GM08714 (cell line): ENCODE measurements at regions not wholly inside any gene's neighbourhood (a gene's known extent, or its start where the extent isn't known, plus 50 kb on each side); places are given as distances from the start of the nearest gene placed in this dataset.

Experiments
- H3K4me3 ChIP-seq: fragments of 200-500 bp; sonication (Bioruptor generic); 2 replicates; pipeline ENCODE4 v1.5.1; 2014; ENCODE audit warnings: mild to moderate bottlenecking, low read length, inconsistent platforms
- ZNF274 ChIP-seq: IDR thresholded peaks from 2 replicates; pipeline ENCODE4 v1.6.1; 2012; ENCODE audit warnings: mild to moderate bottlenecking, low read depth, low read length

DNA sequence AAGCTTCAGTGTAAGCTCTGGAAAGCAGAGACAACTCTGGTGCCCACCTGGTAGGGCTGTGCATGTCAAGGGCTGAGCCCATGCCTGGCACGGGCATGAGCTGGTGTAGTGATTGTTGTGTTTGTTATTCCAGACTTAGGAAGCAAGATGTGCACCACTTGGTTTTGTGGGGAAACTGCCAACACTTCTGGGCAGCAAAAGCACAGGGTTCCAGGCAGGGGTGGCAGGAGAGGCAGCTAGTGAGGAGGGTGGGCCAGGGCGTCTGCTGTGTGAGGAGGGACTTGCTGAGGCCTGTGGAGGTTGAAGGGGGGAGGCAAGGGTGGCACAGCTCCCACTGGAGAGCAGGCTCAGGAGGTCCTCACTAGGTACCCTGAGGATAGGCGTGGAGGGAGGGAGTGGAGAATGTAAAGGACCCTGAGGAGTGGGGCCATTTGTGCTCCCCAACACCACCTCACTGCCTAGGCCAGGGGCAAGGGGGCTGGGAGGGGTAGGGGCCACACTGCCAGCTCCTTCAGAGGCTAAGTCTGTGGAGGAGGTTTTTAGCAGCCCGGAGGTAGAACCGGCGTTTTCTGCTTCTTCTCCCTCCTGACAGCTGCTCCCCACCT, 104.0 kb upstream of the POU3F3 start:
- TF ChIP-seq ZNF274: no peak
- no peak overlapping the region for H3K4me3 ChIP-seq

- TF ChIP-seq ZNF274: no peak
- H3K4me3 ChIP-seq: no peak overlapping the region
Measured at GRCh38 chr2:104752504-104752903, 101.4 kb upstream of the POU3F3 start.

DNA sequence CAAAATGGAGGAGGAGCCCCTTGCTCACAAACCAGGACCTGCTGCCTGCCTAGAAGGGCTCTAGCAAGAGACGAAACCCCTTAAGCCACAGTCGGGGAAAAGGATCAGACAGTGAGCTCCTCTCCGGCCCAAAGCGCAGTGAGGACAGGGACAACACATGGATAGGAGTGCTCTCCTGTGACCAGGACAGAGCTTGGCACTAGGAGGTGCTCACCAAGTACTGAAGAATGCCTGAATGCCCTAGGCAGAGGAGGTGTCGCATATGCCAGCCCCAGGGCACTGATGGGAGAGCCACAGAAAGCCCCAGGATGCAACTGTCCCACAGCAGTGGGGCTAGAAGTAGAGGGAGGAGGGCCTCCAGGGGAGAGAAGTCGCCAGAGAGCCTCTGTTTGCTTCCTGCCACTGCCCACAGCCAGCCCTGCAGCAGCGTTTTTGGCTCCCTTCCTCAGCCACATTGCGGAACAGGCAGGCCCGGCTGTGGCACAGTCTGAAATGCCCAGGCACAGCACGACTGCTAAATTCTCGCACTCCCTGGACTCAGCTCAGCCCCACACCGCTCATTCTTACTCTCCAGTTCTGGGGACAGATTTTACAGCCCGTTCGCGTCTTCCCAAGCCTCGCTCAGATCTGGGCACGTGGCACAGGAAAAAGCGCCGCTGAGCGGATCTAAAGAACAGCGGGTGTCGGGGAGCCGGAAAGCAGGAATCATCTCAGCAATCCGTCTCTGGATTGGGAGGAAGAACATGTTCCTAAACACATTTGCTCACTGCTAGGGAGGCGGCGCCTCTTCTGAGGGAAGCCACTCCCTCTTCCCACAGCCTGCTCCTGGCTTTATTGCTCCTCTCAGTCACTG, 98.7 kb upstream of the POU3F3 start:
- no peak for TF ChIP-seq ZNF274
- H3K4me3 ChIP-seq: no peak overlapping the region

DNA sequence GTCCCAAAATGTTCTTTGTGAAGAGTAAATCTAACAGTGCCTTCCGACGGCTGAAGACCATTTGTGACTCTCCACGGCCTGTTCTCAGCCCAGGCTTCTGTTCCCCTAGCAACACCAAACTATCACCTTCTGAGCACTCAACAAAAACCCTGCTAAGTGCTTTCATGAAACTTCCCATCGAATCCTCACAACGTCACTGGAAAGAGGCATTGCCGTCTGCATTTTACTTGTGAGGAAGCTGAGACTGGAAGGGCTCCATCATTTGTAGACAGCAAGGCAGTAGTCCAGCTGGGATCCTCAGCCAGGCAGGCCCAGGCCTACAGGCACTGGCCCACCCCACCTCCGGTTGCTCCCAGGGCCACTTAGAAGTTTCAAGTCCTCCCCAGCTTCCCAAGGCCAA, 97.8 kb upstream of the POU3F3 start:
- H3K4me3 ChIP-seq: no peak overlapping the region
- no peak for TF ChIP-seq ZNF274

- TF ChIP-seq ZNF274: no peak
Measured at GRCh38 chr2:104757056-104757455, 96.9 kb upstream of the POU3F3 start.

DNA sequence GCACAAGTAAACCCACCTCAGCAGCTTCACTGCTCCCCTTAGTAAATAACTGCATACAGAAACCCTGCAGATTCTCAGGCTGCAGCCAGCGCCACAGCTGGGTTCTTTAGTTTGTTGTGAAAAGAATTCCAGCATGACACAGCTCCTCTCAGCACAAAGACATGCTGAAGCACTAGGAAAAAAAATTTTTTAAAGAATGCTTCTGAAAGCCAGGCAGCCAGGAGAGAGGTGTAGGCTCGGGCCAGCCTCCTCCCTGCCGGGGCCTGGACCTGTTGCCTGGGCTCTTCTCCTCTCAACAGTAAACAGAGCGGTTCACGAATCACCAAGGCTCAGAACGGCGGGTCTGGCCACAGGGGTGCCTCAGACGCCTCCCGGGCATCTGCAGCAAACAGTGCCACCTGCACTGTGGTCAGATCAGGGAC, 95.7 kb upstream of the POU3F3 start:
- H3K4me3 ChIP-seq: no peak overlapping the region
- TF ChIP-seq ZNF274: no peak

More at GRCh38 chr2:104757056-104757455, 96.9 kb upstream of the POU3F3 start:
- H3K4me3 ChIP-seq: no peak overlapping the region

- no peak for TF ChIP-seq ZNF274
- no peak overlapping the region for H3K4me3 ChIP-seq
Measured at GRCh38 chr2:104762031-104762430, 91.9 kb upstream of the POU3F3 start.

DNA sequence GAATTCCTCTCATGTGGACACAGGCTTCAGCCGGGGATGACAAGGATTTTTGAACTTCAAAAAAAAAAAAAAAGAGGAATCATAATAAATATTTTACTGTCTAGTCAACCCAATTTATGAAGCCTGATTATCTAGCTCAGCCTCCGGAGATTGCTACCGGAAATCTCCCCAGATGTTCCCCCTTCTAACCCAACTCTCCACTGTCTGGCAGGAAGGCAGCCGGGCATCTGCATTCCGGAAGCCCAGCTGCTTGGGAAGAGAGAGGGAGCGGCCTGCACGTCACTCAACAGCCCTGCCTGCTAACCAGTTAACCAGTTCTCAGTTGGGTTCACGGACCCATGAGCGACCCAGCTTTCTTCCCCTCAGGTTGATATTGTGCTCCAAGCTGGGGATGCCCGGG, 87.2 kb upstream of the POU3F3 start:
- no peak for TF ChIP-seq ZNF274
- H3K4me3 ChIP-seq: no peak overlapping the region

- no peak overlapping the region for H3K4me3 ChIP-seq
- no peak for TF ChIP-seq ZNF274
Measured at GRCh38 chr2:104768694-104769093, 85.2 kb upstream of the POU3F3 start.

DNA sequence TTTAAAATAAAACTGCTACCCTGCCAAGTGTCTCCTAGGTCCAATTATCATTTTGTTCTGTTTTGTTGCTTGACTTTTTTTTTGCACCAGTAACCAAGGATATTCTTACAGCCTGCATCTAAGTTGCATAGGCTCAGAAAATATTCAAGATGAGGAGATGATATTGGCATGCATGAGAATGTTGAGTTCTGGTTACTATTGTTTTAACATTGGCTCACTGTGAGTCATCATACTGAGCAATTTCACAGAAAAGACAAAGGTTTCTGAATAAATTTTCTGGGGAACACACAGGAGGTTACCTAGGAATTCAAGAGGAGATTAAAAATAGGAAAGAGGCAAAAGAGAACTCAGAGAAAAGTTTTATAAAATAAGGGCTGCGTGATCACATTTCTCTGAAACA, 84.8 kb upstream of the POU3F3 start:
- no peak overlapping the region for H3K4me3 ChIP-seq
- TF ChIP-seq ZNF274: no peak

- TF ChIP-seq ZNF274: no peak
- H3K4me3 ChIP-seq: no peak overlapping the region
Measured at GRCh38 chr2:104772996-104773395, 80.9 kb upstream of the POU3F3 start.

- H3K4me3 ChIP-seq: no peak overlapping the region
- TF ChIP-seq ZNF274: no peak
Measured at GRCh38 chr2:104774631-104775030, 79.3 kb upstream of the POU3F3 start.

DNA sequence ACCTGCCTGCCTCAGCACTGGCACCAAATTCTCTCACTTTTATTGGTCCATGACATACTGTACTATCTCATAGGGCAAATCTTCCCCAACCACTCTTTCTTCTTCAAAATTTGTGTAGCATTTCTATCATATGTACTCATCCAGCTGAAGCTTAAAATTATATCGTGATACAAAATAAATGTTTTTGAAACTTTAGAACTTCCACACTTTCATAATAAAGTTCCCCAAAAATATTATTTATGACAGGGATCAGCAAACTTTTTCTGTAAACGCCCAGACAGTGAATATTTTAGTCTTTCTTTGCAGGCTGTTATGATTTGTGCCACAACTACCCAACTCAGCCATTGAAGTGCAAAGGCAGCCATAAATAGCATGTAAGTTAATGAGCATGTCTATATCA, 76.2 kb upstream of the POU3F3 start:
- no peak overlapping the region for H3K4me3 ChIP-seq
- no peak for TF ChIP-seq ZNF274

DNA sequence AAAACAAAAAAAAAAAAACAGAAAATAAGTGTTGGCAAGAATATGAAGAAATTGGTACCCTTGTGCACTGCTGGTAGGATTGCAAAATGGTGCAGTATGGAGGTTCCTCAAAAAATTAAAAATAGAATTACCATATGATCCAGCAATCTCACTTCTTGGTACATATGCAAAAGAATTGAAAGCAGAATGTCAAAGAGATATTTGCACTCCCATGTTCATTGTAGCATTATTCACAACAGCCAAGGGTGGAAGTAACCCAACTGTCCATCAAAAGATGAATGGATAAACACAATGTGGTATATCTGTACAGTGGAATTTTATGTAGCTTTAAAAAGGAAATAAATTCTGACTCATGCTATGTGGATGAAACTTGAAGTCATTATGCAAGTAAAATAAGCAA, 72.8 kb upstream of the POU3F3 start:
- no peak overlapping the region for H3K4me3 ChIP-seq
- no peak for TF ChIP-seq ZNF274

GRCh38 chr2:104784264-104784663, 69.7 kb upstream of the POU3F3 start:
- no peak overlapping the region for H3K4me3 ChIP-seq
- no peak for TF ChIP-seq ZNF274
